ENCODE measurements at regions not wholly inside any gene's neighbourhood (a gene's known extent, or its start where the extent isn't known, plus 50 kb on each side); places are given as distances from the start of the nearest gene placed in this dataset.

DNA sequence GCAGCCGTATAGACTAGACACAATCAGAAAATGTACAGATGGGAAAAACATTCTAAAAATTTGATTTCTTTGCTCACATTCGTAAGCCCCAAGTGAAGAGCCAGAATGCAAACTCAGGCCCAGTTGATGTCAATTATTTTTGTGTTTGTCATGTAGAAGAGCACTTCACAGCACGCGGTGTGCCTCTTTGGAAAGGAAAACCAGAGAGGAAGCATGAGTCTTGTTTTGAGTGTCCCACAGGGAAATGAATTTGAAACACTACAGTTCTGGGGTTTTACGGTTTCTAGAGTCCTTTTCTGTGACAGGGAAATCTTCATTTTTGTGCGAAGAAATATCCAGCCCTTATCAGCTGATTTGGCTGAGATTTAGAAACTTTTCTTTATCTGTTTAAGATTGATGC is 554.6 kb upstream of the BOD1L1 start:
- Histone ChIP-seq H4K91ac (ENCODE audit: insufficient read length, low read depth, low read length) (no peak overlapping the region), H3K23me2 (ENCODE audit: insufficient read length, low read depth, low read length, poor library complexity, severe bottlenecking) (no peaks in the 10 kb centered on the region), H3K4me1 (ENCODE audit: insufficient read depth, low read length) (peaks cover 9% of the 10 kb centered on the region; the same call in 1 of the 2 replicates), H2AFZ (ENCODE audit: low read length) (no peak overlapping the region), H3K18ac (ENCODE audit: insufficient read length, low read depth, low read length) (no peak overlapping the region), H3K27ac (ENCODE audit: insufficient read length, low read depth, low read length) (no peak overlapping the region), H3K9me3 (ENCODE audit: control insufficient read depth, low read depth, low read length) (no peaks in the 10 kb centered on the region), H3K23ac (ENCODE audit: insufficient read length, low read depth, low read length) (no peak overlapping the region), H3T11ph (ENCODE audit: low read length) (no peak overlapping the region), H2BK20ac (ENCODE audit: low read depth, low read length, poor library complexity, severe bottlenecking) (no peak overlapping the region), H2BK15ac (ENCODE audit: low read depth, low read length) (no peak overlapping the region), H3K56ac (ENCODE audit: insufficient read length, low read depth, low read length) (no peak overlapping the region), H3K4ac (ENCODE audit: low read depth, low read length) (no peak overlapping the region), H3K14ac (ENCODE audit: insufficient read depth, low read length) (no peak overlapping the region), H2AK5ac (ENCODE audit: insufficient read length, low read length) (no peak overlapping the region), H3K79me1 (ENCODE audit: insufficient read depth, low read depth, low read length, poor library complexity, severe bottlenecking) (no peaks in the 10 kb centered on the region), H2BK120ac (ENCODE audit: low read depth, low read length, poor library complexity, severe bottlenecking) (no peak overlapping the region), H2BK5ac (ENCODE audit: insufficient read length, low read length) (no peak overlapping the region), H4K8ac (replicated peaks; ENCODE audit: insufficient read length, low read depth, low read length) (no peak overlapping the region), H3K9ac (ENCODE audit: extremely low read depth, insufficient read length, low read length) (no peak overlapping the region), H3K27me3 (ENCODE audit: insufficient read depth, low read length) (no peaks in the 10 kb centered on the region), H3K79me2 (ENCODE audit: insufficient read depth, low read length) (no peaks in the 10 kb centered on the region), H4K5ac (ENCODE audit: insufficient read length, low read depth, low read length) (no peak overlapping the region), H4K20me1 (ENCODE audit: control insufficient read depth, insufficient read depth, insufficient read length) (no peaks in the 10 kb centered on the region), H3K4me2 (ENCODE audit: insufficient read depth, insufficient read length, low read length) (no peak overlapping the region), H2BK12ac (ENCODE audit: insufficient read length, low read depth, low read length) (no peak overlapping the region)
- no CpG with 5 or more reads among the region's 6 CpGs for WGBS (ENCODE audit: extremely low coverage, insufficient read length, low lambda C conversion rate)
- Mint-ChIP-seq H3K27ac (no peak overlapping the region; a peak in 1 of 7 replicates), H3K4me3 (no peak overlapping the region), H3K4me1 (peaks cover 22 to 41% of the 10 kb centered on the region in 2 experiments), H3K27me3 (ENCODE audit: low read depth) (no peaks in the 10 kb centered on the region), H3K9me3 (no peaks in the 10 kb centered on the region), H3K36me3 (ENCODE audit: insufficient read depth in 1 of 3, low read depth in 3 of 3) (no peaks in the 10 kb centered on the region)
- TF ChIP-seq, protein P1, sequence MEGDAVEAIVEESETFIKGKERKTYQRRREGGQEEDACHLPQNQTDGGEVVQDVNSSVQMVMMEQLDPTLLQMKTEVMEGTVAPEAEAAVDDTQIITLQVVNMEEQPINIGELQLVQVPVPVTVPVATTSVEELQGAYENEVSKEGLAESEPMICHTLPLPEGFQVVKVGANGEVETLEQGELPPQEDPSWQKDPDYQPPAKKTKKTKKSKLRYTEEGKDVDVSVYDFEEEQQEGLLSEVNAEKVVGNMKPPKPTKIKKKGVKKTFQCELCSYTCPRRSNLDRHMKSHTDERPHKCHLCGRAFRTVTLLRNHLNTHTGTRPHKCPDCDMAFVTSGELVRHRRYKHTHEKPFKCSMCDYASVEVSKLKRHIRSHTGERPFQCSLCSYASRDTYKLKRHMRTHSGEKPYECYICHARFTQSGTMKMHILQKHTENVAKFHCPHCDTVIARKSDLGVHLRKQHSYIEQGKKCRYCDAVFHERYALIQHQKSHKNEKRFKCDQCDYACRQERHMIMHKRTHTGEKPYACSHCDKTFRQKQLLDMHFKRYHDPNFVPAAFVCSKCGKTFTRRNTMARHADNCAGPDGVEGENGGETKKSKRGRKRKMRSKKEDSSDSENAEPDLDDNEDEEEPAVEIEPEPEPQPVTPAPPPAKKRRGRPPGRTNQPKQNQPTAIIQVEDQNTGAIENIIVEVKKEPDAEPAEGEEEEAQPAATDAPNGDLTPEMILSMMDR (conservative IDR thresholded peaks at IDR 0.05): no peak
- DNase-seq: no peak

All from H9 (cell line).